Posterior vena cava (tissue), 2 donors: ENCODE measurements at regions not wholly inside any gene's neighbourhood (a gene's known extent, or its start where the extent isn't known, plus 50 kb on each side); places are given as distances from the start of the nearest gene placed in this dataset.
"Not testable (repeated sequence)": the region's sequence is repeated elsewhere in the genome, so short reads cannot be mapped to it uniquely, and the experiment has no call there.

Experiments
- DNase-seq: peaks from one replicate; pipeline ENCODE4 v3.0.0-alpha.2; 2020; ENCODE audit warnings: low spot score
- intact Hi-C, 2 donors: fragments of 100-400 bp; cut with DNase I; formaldehyde crosslinking; loops; one replicate each; pipeline versions ENCODE4 v1.14.1 to v1.14.2; 2022 to 2023
- donor health status: DM: yes; HTN: yes; CAD: no.
- donor health status: DM: yes; HTN: yes; CAD: no.

- DNase-seq, result no peak
- intact Hi-C loops, result no loop called here
These were observed 93.4 kb upstream of the SLC30A5 start for GRCh38 chr5:69000216-69000919.

- no peak for DNase-seq
- intact Hi-C loops, result no loop called here
These were observed 92.9 kb upstream of the SLC30A5 start for GRCh38 chr5:69000949-69001348.

- DNase-seq, result no peak
- intact Hi-C loops, result no loop called here
These were observed 92.2 kb upstream of the SLC30A5 start for GRCh38 chr5:69001627-69002026.

- intact Hi-C loops, result no loop called here
- no peak for DNase-seq
These were observed 89.7 kb upstream of the SLC30A5 start for GRCh38 chr5:69004127-69004526.

- no peak for DNase-seq
- intact Hi-C loops, result no loop called here
These were observed 89.1 kb upstream of the SLC30A5 start for GRCh38 chr5:69004676-69005075.

- intact Hi-C loops, result no loop called here
- no peak for DNase-seq
These were observed 87.8 kb upstream of the SLC30A5 start for GRCh38 chr5:69006030-69006429.

- intact Hi-C loops, result no loop called here
- DNase-seq, result no peak
These were observed 86.7 kb upstream of the SLC30A5 start for GRCh38 chr5:69007163-69007562.

- intact Hi-C loops, result no loop called here
- peak; percentile 85 for DNase-seq
These were observed 86.0 kb upstream of the SLC30A5 start for GRCh38 chr5:69007726-69008368.

- intact Hi-C loops, result no loop called here
- no peak for DNase-seq
These were observed 83.3 kb upstream of the SLC30A5 start for GRCh38 chr5:69010476-69010875.

- DNase-seq, result no peak
- intact Hi-C loops, result no loop called here
These were observed 81.9 kb upstream of the SLC30A5 start for GRCh38 chr5:69011910-69012309.

GRCh38 chr5:69013481-69013880 lies 80.3 kb upstream of the SLC30A5 start:
- intact Hi-C loops, result no loop called here
- no peak for DNase-seq

- intact Hi-C loops, result not testable (repeated sequence)
These were observed 79.8 kb upstream of the SLC30A5 start for GRCh38 chr5:69014007-69014406.

GRCh38 chr5:69019668-69020375 lies 74.0 kb upstream of the SLC30A5 start:
- DNase-seq, result no peak
- intact Hi-C loops, result no loop called here

More at GRCh38 chr5:69014007-69014406, 79.8 kb upstream of the SLC30A5 start:
- not testable (repeated sequence) for DNase-seq

- intact Hi-C loops, result no loop called here
These were observed 69.6 kb upstream of the SLC30A5 start for GRCh38 chr5:69024241-69024651.

GRCh38 chr5:69029292-69029691 lies 64.5 kb upstream of the SLC30A5 start:
- no peak for DNase-seq
- intact Hi-C loops, result no loop called here

More at GRCh38 chr5:69024241-69024651, 69.6 kb upstream of the SLC30A5 start:
- no peak for DNase-seq

- intact Hi-C loops, result no loop called here
- DNase-seq, result no peak
These were observed 63.3 kb upstream of the SLC30A5 start for GRCh38 chr5:69030358-69031062.

- no peak for DNase-seq
- intact Hi-C loops, result no loop called here
These were observed 61.8 kb upstream of the SLC30A5 start for GRCh38 chr5:69032009-69032408.

- no peak for DNase-seq
- intact Hi-C loops, result loop anchor here in 1 of 2 donors (1.0 kb wide), 1 partner anchor 16 kb away; no protein-coding TSS in a partner anchor
These were observed 60.1 kb upstream of the SLC30A5 start for GRCh38 chr5:69033690-69034089.

- no peak for DNase-seq
- intact Hi-C loops, result no loop called here
These were observed 58.9 kb upstream of the SLC30A5 start for GRCh38 chr5:69034898-69035297.

- no peak for DNase-seq
- intact Hi-C loops, result no loop called here
These were observed 58.1 kb upstream of the SLC30A5 start for GRCh38 chr5:69035665-69036064.
